ENCODE measurements at regions not wholly inside any gene's neighbourhood (a gene's known extent, or its start where the extent isn't known, plus 50 kb on each side); places are given as distances from the start of the nearest gene placed in this dataset.

DNA sequence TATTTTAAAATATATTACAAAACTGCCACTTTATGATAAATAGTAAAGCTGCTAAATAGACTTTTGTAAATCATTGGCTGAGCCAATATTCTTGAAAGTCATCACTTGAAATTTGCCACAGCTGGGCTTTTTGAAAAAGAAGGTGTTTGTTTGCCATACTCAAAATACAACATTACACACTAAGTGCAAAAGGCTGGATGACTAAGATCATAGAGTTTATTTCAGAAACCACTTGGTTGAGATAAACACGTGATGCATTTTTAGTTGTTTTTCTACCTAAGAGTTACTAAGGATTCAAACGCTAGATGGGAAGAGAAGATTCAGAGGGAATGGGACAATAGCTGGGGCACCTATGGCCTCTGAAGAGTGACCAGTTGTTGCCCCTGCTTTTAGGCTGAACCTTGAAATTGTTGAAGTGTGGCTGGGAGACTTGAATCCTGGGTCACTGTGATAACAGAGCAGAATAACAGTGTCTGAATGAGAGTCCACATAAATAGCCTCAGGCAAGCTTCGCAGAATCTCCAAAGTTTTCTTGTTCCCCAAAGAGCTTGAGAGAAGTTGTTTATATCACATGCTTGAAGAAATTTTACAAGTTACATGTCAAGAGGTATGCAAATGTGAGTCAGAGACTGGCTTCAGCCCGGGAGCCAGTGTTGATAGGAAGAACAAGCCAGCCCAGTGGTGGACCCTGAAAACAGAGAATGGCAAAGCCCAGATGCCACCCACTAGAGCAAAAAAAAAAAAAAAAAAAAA is 409.8 kb downstream of the GPD2 start:
- intact Hi-C loops (cut with micrococcal nuclease) = no loop called here
- CTCF ChIA-PET = no interaction called here

DNA sequence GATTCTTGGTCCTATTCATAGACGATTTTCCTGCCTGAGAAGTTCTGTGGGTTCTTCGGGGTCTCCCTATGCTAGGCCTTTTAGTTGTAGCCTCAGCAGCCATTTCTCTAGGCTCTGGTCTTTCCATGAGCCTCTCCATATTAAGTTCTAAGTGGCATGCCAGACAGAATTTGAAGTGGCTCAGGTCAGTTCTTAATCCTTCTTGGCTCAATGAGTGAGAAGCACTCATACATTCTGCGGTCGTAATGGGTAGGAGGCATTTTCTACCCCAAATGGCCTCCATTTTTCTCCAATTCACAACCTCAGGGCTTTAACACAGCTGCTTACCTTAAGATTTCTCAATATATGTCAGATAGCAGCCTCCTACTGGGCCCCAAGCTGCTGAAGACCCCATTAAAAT is 405.3 kb upstream of the GALNT5 start:
- no peak for DNase-seq
- no peak overlapping the region for H3K4me3 Mint-ChIP-seq
- no peaks in the 10 kb centered on the region for H3K4me1 ChIP-seq (ENCODE audit: control insufficient read depth in 2 of 2, insufficient read depth in 2 of 2, low read length in 2 of 2)
- ChIA-PET CTCF (no interaction called here), POLR2A (no interaction called here)
- ATAC-seq = no peak
- H3K27ac ChIP-seq (ENCODE audit: low read depth, low read length) = no peak overlapping the region
- H3K36me3 ChIP-seq (ENCODE audit: control insufficient read depth in 2 of 3, insufficient read depth in 3 of 3, low read length in 3 of 3) = no peaks in the 10 kb centered on the region
- H3K27ac Mint-ChIP-seq = no peak overlapping the region
- H3K4me1 Mint-ChIP-seq = no peaks in the 10 kb centered on the region
- H3K27me3 ChIP-seq (ENCODE audit: control insufficient read depth in 2 of 2, insufficient read depth in 2 of 2, low read length in 2 of 2) = no peaks in the 10 kb centered on the region
- intact Hi-C loops (cut with micrococcal nuclease) = no loop called here
- H3K4me3 ChIP-seq (ENCODE audit: low read length) = no peak overlapping the region
- H3K27me3 Mint-ChIP-seq = peaks cover 0 to 7% (median 0%) of the 10 kb centered on the region in 5 donors
- H3K36me3 Mint-ChIP-seq = no peaks in the 10 kb centered on the region
- no peaks in the 10 kb centered on the region for H3K9me3 ChIP-seq (ENCODE audit: control insufficient read depth in 2 of 3, low read length in 3 of 3)
- H3K9me3 Mint-ChIP-seq = peaks cover 0 to 5% (median 0%) of the 10 kb centered on the region in 11 donors

More for the DNA sequence above, 409.8 kb downstream of the GPD2 start:
- no peak overlapping the region for H3K4me3 ChIP-seq (ENCODE audit: low read length)
- ATAC-seq (no peak), DNase-seq (no peak)
- H3K27me3 ChIP-seq (ENCODE audit: control insufficient read depth in 2 of 2, insufficient read depth in 2 of 2, low read length in 2 of 2) = no peaks in the 10 kb centered on the region
- peaks cover 0 to 4% (median 3%) of the 10 kb centered on the region in 5 donors for H3K27me3 Mint-ChIP-seq
- no peaks in the 10 kb centered on the region for H3K4me1 ChIP-seq (ENCODE audit: control insufficient read depth in 2 of 2, insufficient read depth in 2 of 2, low read length in 2 of 2)
- H3K36me3 Mint-ChIP-seq = no peaks in the 10 kb centered on the region
- H3K27ac Mint-ChIP-seq = no peak overlapping the region
- H3K4me3 Mint-ChIP-seq = no peak overlapping the region
- POLR2A ChIA-PET = no interaction called here
- no peaks in the 10 kb centered on the region for H3K36me3 ChIP-seq (ENCODE audit: control insufficient read depth in 2 of 3, insufficient read depth in 3 of 3, low read length in 3 of 3)
- no peak overlapping the region for H3K27ac ChIP-seq (ENCODE audit: low read depth, low read length)
- H3K4me1 Mint-ChIP-seq = no peaks in the 10 kb centered on the region
- no peaks in the 10 kb centered on the region for H3K9me3 ChIP-seq (ENCODE audit: control insufficient read depth in 2 of 3, low read length in 3 of 3)
- H3K9me3 Mint-ChIP-seq = peaks cover 0 to 8% (median 0%) of the 10 kb centered on the region in 11 donors

DNA sequence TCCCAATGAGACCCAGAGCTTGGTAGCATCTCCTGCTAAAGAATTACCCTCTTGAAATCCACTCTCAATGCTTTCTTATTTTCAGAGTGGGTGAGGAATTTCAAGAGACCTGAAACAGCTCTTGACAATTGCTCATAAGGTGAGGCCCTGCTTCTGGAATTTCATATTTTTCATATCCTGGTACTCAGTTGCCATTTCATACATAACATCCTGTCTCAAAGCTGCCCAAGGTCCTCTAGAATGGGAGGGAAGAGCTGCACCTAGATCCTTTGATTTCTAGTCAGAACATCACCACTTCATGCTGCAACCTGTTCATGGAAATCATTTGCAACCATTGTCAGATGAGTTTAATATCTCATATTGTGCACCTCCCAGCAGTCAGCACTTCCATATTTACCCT is 404.8 kb upstream of the GALNT5 start:
- H3K27ac ChIP-seq (ENCODE audit: low read depth, low read length) = no peak overlapping the region
- DNase-seq (no peak), ATAC-seq (no peak)
- no peaks in the 10 kb centered on the region for H3K36me3 ChIP-seq (ENCODE audit: control insufficient read depth in 2 of 3, insufficient read depth in 3 of 3, low read length in 3 of 3)
- ChIA-PET CTCF (no interaction called here), POLR2A (no interaction called here)
- Mint-ChIP-seq H3K27ac (no peak overlapping the region), H3K36me3 (no peaks in the 10 kb centered on the region), H3K9me3 (peaks cover 0 to 5% (median 0%) of the 10 kb centered on the region in 11 donors), H3K27me3 (peaks cover 0 to 7% (median 0%) of the 10 kb centered on the region in 5 donors), H3K4me3 (no peak overlapping the region), H3K4me1 (no peaks in the 10 kb centered on the region)
- intact Hi-C loops (cut with micrococcal nuclease) = no loop called here
- H3K4me3 ChIP-seq (ENCODE audit: low read length) = no peak overlapping the region
- H3K27me3 ChIP-seq (ENCODE audit: control insufficient read depth in 2 of 2, insufficient read depth in 2 of 2, low read length in 2 of 2) = no peaks in the 10 kb centered on the region
- no peaks in the 10 kb centered on the region for H3K9me3 ChIP-seq (ENCODE audit: control insufficient read depth in 2 of 3, low read length in 3 of 3)
- H3K4me1 ChIP-seq (ENCODE audit: control insufficient read depth in 2 of 2, insufficient read depth in 2 of 2, low read length in 2 of 2) = no peaks in the 10 kb centered on the region

GRCh38 chr2:156864325-156864724 is 393.2 kb upstream of the GALNT5 start:
- no peaks in the 10 kb centered on the region for H3K4me1 Mint-ChIP-seq
- CTCF ChIA-PET = no interaction called here
- intact Hi-C loops (cut with micrococcal nuclease) = no loop called here
- DNase-seq (no peak), ATAC-seq (no peak)
- Histone ChIP-seq H3K36me3 (ENCODE audit: control insufficient read depth in 2 of 3, insufficient read depth in 3 of 3, low read length in 3 of 3) (no peaks in the 10 kb centered on the region), H3K4me3 (ENCODE audit: low read length) (no peak overlapping the region), H3K4me1 (ENCODE audit: control insufficient read depth in 2 of 2, insufficient read depth in 2 of 2, low read length in 2 of 2) (no peaks in the 10 kb centered on the region), H3K27me3 (ENCODE audit: control insufficient read depth in 2 of 2, insufficient read depth in 2 of 2, low read length in 2 of 2) (no peaks in the 10 kb centered on the region), H3K9me3 (ENCODE audit: control insufficient read depth in 2 of 3, low read length in 3 of 3) (no peaks in the 10 kb centered on the region), H3K27ac (ENCODE audit: low read depth, low read length) (no peak overlapping the region)
- peaks cover 0 to 8% (median 4%) of the 10 kb centered on the region in 5 donors for H3K27me3 Mint-ChIP-seq
- no peak overlapping the region for H3K4me3 Mint-ChIP-seq
- H3K27ac Mint-ChIP-seq = no peak overlapping the region
- no peaks in the 10 kb centered on the region for H3K36me3 Mint-ChIP-seq
- POLR2A ChIA-PET = no interaction called here
- H3K9me3 Mint-ChIP-seq = peaks cover 0 to 2% (median 0%) of the 10 kb centered on the region in 11 donors

DNA sequence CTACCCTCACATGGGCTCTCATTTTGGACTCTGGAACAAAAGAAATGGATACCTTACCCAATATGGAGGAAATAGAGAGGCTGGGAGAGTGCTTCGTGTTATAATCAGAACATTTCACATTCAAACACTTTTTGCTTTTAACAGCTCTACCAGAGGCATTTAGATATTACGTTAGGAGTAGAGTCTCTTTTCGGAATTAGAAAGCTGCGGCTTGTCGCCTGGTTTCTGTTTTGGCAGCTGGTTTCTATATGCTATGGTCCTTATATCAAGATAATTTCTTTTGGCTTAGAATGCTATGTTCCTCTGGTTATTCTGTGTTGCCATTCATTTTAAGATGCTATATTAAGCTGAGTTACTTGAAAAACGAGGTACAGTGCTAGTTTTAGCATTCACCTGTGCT is 392.8 kb upstream of the GALNT5 start:
- no peak overlapping the region for H3K4me3 Mint-ChIP-seq
- H3K9me3 Mint-ChIP-seq = peaks cover 0 to 2% (median 0%) of the 10 kb centered on the region in 11 donors
- CTCF ChIA-PET = no interaction called here
- DNase-seq (no peak), ATAC-seq (no peak)
- H3K4me1 Mint-ChIP-seq = no peaks in the 10 kb centered on the region
- H3K27ac Mint-ChIP-seq = no peak overlapping the region
- H3K4me3 ChIP-seq (ENCODE audit: low read length) = no peak overlapping the region
- H3K36me3 ChIP-seq (ENCODE audit: control insufficient read depth in 2 of 3, insufficient read depth in 3 of 3, low read length in 3 of 3) = no peaks in the 10 kb centered on the region
- no peak overlapping the region for H3K27ac ChIP-seq (ENCODE audit: low read depth, low read length)
- H3K27me3 Mint-ChIP-seq = peaks cover 0 to 8% (median 4%) of the 10 kb centered on the region in 5 donors
- no peaks in the 10 kb centered on the region for H3K9me3 ChIP-seq (ENCODE audit: control insufficient read depth in 2 of 3, low read length in 3 of 3)
- H3K4me1 ChIP-seq (ENCODE audit: control insufficient read depth in 2 of 2, insufficient read depth in 2 of 2, low read length in 2 of 2) = no peaks in the 10 kb centered on the region
- no peaks in the 10 kb centered on the region for H3K27me3 ChIP-seq (ENCODE audit: control insufficient read depth in 2 of 2, insufficient read depth in 2 of 2, low read length in 2 of 2)
- H3K36me3 Mint-ChIP-seq = no peaks in the 10 kb centered on the region
- intact Hi-C loops (cut with micrococcal nuclease) = no loop called here
- POLR2A ChIA-PET = no interaction called here

DNA sequence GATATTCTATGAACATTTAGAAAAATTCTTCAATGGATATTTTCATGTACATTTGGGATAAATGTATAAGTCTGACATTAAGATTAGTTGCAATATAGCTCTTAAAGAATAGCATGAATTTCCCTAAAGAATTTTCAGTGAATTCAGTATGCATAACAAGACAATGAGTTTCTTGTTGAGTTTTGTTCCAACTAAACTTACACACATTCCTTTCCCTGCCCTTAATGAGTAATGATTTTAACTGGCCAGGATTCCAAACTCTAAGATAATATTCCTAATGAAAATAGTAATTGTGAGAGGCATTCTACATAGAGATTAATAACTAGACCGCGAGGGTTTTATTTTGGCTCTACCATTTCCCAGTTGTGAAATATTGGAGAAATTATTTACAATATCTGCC is 390.3 kb upstream of the GALNT5 start:
- H3K4me1 ChIP-seq (ENCODE audit: control insufficient read depth in 2 of 2, insufficient read depth in 2 of 2, low read length in 2 of 2) = no peaks in the 10 kb centered on the region
- no peak overlapping the region for H3K27ac ChIP-seq (ENCODE audit: low read depth, low read length)
- ATAC-seq (no peak), DNase-seq (no peak)
- ChIA-PET CTCF (no interaction called here), POLR2A (no interaction called here)
- no peaks in the 10 kb centered on the region for H3K36me3 ChIP-seq (ENCODE audit: control insufficient read depth in 2 of 3, insufficient read depth in 3 of 3, low read length in 3 of 3)
- Mint-ChIP-seq H3K4me3 (no peak overlapping the region), H3K36me3 (no peaks in the 10 kb centered on the region), H3K27ac (no peak overlapping the region), H3K27me3 (peaks cover 0 to 6% (median 4%) of the 10 kb centered on the region in 5 donors), H3K9me3 (peaks cover 0 to 2% (median 0%) of the 10 kb centered on the region in 11 donors), H3K4me1 (no peaks in the 10 kb centered on the region)
- intact Hi-C loops (cut with micrococcal nuclease) = no loop called here
- no peaks in the 10 kb centered on the region for H3K27me3 ChIP-seq (ENCODE audit: control insufficient read depth in 2 of 2, insufficient read depth in 2 of 2, low read length in 2 of 2)
- H3K4me3 ChIP-seq (ENCODE audit: low read length) = no peak overlapping the region
- no peaks in the 10 kb centered on the region for H3K9me3 ChIP-seq (ENCODE audit: control insufficient read depth in 2 of 3, low read length in 3 of 3)

DNA sequence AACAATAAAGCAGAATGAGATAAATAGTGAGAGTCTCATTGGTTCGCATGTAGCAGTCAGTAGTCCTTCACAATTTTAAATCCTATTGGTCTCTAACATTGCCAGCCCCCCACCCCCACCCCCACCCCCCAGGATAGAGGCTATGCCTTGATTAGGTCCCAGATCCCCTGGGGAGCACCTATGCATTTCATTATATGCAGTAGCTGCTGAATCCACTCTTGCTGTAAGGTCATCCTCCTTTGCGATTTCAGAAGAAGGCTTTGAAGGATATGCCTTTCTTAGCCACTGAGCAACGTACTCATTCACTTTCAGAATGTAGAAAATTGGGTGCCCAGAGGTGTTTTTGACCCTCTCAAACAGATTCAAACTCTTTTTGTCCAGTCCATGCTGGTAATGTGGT is 382.8 kb upstream of the GALNT5 start:
- Mint-ChIP-seq H3K27me3 (peaks cover 0 to 22% (median 0%) of the 10 kb centered on the region in 5 donors), H3K36me3 (no peaks in the 10 kb centered on the region), H3K4me1 (no peaks in the 10 kb centered on the region), H3K4me3 (no peak overlapping the region), H3K9me3 (peaks cover 0 to 7% (median 0%) of the 10 kb centered on the region in 11 donors), H3K27ac (no peak overlapping the region)
- no peaks in the 10 kb centered on the region for H3K27me3 ChIP-seq (ENCODE audit: control insufficient read depth in 2 of 2, insufficient read depth in 2 of 2, low read length in 2 of 2)
- H3K4me1 ChIP-seq (ENCODE audit: control insufficient read depth in 2 of 2, insufficient read depth in 2 of 2, low read length in 2 of 2) = no peaks in the 10 kb centered on the region
- no peak for ATAC-seq
- intact Hi-C loops (cut with micrococcal nuclease) = no loop called here
- CTCF ChIA-PET = no interaction called here
- H3K36me3 ChIP-seq (ENCODE audit: control insufficient read depth in 2 of 3, insufficient read depth in 3 of 3, low read length in 3 of 3) = no peaks in the 10 kb centered on the region
- H3K4me3 ChIP-seq (ENCODE audit: low read length) = no peak overlapping the region
- H3K9me3 ChIP-seq (ENCODE audit: control insufficient read depth in 2 of 3, low read length in 3 of 3) = no peaks in the 10 kb centered on the region
- POLR2A ChIA-PET = no interaction called here
- DNase-seq = no peak
- H3K27ac ChIP-seq (ENCODE audit: low read depth, low read length) = no peak overlapping the region
